Ishikawa (cell line): ENCODE measurements at regions not wholly inside any gene's neighbourhood (a gene's known extent, or its start where the extent isn't known, plus 50 kb on each side); places are given as distances from the start of the nearest gene placed in this dataset.

Experiments
- CEBPB ChIP-seq: IDR thresholded peaks from 2 replicates; pipeline ENCODE4 v1.6.1; 2012
- CREB1 ChIP-seq: IDR thresholded peaks from 2 replicates; pipeline ENCODE4 v1.6.1; 2012; ENCODE audit warnings: low read depth
- EP300 ChIP-seq: IDR thresholded peaks from 2 replicates; pipeline ENCODE4 v1.6.1; 2012; ENCODE audit warnings: borderline replicate concordance
- MAX ChIP-seq: IDR thresholded peaks from 2 replicates; pipeline ENCODE4 v1.6.1; 2012

DNA sequence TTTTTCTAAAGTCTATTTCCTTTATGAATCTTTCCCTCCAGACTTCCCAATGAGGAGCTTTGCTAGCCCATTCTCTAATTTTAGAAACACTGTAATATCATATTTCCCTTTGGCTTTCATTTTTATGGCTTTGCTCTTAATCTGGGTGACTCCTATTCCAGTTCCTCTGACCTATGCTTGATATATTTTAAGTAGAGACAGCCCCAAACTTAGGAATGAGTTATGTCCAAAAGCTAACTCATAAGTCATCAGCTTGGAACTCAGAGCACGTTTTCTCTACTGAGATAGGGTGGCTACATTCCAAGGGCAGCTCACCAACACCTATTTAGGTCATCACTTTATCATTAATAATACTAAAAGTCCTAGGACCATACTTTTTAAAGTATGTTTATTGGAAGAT, 77.8 kb downstream of the OR13H1 start:
- TF ChIP-seq EP300 (no peak), CREB1 (no peak), CEBPB (no peak), MAX (no peak)
